NCI-H2196 (cell line): ENCODE measurements at regions not wholly inside any gene's neighbourhood (a gene's known extent, or its start where the extent isn't known, plus 50 kb on each side); places are given as distances from the start of the nearest gene placed in this dataset.

Source experiments
- DNase-seq: peaks from one replicate; lab custom pipeline; 2025; ENCODE audit not compliant: unreplicated experiment; lab: John Stamatoyannopoulos, UW

DNA sequence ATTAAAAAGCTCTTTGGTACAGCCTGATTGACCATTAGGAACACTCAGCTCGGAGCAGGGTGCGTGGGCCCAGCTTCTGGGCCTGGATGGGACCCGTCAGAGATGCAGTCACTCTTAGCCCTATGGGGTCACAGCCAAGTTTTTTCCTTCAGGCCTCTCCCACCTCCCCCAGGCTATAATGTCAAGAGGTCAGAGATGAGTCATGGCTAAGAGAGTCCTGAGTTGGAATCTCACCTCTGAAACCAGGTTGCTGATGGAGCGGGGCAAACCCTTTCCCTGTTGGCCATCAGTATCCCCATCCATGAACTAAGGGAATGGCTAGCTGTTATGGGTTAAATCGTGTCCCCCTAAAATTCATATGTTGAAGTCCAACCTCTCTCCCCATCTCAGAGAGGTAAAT is 195.9 kb upstream of the POU3F1 start:
- DNase-seq: no peak

DNA sequence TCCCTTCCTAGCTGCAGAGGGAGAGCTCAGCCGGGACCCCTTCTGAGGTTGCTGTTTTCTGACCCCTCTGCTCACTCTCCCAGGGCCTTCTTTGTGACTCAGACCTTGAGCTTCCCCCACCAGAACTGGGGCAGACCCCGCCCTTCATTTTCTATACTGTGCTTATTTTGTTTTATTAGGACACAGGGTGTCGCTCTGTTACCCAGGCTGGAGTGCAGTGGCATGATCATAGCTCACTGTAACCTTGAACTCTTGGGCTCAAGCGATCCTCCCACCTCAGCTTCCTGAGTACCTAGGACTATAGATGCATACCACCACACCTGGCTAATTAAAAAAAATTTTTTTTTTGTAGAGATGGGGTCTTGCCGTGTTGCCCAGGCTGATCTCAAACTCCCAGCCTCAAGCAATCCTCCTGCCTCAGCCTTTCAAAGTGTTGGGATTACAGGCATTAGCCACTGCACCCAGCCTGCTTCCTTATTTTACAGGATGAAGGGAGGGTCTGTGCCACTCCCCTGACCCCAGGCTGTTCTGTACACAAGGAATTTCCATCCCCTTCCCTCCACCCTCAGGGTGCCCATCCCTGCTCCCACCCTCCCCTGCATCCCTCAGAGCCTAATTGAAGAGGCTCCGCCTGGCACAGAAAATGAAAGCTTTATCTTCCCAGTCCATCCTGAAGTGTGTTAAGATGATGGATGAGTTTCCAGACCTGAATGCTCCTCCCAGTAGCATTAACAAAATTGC is 195.2 kb upstream of the POU3F1 start:
- DNase-seq: no peak

DNA sequence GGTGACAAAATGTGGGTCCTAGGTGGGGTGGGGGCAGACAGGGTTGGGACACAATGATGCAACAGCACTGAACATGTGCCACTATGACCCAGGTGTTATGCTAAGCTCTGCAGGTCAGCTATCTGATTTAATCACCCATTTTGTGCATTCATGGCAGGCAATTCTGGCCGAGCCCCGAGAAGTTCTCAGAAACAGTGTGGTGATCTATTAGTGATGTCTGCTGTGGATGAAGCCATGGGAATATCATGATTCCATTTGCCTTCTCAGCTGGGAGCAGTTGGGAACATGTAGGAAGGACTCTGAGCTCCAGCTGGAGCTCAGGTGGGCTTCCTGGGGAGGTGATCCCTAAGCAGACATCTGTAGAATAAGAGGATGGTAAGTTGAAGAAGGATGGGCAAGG is 194.0 kb upstream of the POU3F1 start:
- no peak for DNase-seq

DNA sequence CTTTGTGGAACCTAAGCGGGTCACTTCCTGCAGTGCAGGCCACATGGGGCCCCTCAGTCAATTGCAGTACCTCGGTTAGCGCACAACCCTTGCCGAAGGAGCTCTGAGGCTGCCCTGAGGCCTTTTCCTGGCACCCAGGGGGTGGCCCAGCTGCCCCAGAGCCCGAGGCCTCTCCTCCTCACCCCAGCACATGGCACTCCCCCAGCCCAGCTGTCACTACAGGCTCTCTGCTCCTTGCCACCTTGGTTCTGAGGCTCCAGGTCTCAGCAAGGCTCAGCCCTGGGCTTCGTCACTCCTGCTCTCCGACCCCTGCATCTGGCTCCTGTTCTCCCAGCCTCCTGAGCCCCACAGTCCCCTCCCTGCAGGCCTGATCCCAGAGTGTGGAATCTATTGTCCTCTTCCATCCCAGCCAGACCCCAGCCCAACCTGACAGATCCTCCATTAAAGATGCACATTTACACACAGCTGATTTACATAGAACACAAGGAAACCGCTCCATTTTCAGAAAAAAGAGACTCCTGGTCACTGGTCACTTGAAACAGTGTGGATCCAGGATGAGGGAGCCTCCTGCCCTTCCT is 192.8 kb upstream of the POU3F1 start:
- DNase-seq: no peak

DNA sequence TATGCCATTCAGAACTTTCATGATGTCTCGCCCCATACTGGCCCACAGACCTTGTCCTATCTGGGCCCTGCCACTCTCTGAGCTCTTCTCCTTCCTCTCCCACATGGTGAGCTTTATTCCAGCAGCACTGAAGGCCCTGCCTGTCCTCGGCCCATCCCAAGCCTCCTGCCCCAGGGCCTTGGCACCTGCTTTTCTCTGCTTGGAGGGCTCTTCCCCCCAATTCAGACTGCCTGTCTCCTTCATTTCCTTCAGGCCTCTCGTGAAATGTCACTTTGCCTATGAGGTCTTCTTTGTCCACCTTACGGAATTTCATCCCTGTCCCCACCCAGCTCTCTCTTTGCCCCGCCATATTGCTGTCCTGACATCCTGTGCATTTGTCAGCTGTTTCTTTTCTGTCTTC is 191.7 kb upstream of the POU3F1 start:
- no peak for DNase-seq

DNA sequence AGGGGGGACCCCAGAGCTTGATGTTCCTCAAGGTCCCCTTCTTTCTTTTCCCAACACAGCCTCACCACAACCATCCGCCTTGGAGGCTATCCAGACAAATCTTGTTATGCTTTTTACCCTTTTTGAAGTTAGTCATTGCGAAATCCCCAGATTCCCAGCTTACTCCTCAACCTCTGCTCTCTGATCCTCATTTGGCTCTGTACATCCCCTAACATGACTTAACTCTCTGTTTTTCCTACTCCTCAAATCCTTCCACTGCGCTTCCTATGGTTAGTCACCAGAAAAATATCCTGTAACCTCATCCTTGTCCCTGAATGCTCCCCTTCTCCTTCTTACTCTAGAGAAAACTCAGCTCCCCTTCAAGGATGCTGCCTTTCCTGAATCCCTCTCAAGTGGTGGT is 189.1 kb upstream of the POU3F1 start:
- no peak for DNase-seq

DNA sequence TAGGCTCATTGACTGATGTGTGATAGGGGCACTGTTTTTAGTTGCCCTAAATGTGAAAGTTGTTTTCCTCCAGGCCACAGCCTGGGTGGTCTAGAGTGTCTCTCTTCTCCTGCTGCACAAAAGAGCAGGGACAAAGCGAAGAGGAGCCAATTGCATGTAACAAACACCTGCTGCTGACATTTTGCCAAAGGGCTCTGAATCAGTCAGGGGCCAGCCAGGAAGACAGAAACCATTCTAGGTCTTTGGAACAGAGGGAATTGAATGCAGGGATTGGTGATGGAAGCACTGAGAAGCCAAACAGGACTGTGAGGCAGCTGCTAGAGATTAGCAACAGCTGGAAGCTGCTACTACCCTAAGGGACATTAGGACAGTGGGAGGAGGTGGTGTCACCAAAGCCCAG is 185.3 kb upstream of the POU3F1 start:
- no peak for DNase-seq

DNA sequence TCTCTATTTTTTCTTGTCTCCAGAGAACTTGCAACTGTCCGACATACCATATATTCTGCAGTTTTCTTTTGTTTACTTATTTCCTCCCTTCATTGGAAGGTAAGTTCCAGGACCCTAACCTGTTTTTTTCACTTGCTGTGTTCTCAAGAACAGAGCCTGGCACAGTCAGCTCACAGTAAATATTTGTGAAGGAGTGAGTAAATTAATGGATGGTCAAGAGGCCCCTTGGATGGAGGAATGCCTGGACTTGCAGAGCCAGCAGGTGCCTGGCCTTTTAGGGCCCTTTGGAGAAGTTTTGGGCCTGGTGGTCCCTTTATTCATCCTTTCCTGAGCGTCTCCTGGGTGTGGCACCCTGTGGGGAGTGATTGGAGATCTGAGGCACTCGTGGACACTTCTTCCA is 182.1 kb upstream of the POU3F1 start:
- DNase-seq: no peak

DNA sequence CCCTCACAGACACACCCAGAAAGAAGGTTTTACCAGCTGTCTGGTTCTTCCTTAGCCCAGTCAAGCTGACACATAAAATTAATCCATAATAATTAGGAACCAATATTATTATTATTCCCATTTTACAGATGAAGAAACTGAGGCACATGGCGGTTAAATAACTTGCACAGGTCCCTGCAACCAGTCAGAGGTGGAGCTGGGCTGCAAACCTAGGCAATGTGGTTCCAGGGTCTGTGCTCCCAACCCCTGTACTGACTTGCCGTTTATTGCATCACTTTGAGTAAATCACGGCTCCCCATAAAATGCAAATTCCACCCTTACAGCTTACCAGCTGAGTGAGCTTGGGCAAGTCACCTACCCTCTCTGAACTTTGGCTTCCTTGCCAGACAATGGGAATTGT is 179.2 kb upstream of the POU3F1 start:
- DNase-seq: no peak

DNA sequence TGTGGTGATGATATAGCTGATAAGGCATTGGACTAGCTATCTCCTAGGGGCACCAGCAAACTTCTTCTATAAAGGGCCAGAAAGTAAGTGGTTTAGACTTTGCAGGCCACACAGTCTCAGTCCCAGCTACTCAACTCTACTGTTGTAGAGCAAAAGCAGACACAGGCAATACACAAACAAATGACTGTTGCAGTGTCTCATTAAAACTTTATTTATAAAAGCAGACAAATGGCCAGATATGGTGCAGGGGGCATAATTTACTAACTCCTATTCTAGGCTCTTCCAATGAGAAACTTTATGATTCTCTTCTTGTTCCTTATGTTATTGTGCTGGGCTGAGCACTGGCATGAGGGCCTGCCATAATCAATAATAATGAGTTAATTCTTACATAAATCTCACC is 176.8 kb upstream of the POU3F1 start:
- DNase-seq: no peak

DNA sequence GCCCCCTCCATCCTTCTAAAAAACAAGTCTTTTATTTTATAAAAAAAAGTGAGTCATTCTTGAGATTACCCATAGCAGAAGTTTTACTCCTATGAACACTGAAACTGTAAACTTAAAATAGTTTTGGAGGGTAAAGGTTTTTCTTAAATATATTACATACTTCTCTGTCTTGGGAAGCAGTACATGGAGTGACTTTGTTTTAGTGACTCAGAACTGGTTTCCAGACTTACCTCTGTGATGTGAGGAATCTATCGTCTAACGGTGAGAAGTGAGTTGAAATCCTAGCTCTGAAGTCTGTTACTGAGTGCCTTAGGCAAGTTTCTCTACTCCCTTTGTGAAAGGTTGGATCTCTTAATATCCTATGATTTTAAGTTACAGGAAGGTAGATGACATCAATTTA is 176.3 kb upstream of the POU3F1 start:
- no peak for DNase-seq

DNA sequence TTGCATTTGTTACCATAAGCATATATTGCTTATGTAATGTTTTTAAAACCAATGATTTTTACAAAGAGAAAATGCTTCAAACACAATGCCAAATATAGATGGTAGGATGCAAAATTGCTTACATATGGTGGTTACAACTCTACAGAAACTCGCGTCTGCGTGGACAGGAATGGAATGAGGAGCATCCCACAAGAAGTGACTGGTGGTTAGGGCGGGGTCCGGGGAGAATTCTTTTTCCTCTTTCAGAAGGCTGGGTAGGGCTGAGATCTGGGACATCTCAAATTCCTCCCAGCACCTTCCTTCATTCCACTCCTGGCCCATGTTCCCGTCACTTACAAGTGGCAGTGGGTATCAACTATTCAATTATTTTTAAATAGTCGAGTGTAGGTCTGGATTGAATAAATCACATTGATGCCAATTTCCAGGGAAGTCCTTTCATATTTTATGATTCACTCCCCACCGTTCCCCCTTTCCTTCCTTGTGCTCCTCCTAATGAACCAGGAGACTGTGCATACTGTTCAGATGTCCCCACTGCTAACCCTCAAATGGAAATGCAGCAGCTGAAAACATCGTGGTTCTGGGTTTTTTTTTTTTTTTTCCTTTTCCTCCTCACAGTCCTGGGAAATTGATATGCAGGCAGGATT is 174.5 kb upstream of the POU3F1 start:
- DNase-seq: no peak

DNA sequence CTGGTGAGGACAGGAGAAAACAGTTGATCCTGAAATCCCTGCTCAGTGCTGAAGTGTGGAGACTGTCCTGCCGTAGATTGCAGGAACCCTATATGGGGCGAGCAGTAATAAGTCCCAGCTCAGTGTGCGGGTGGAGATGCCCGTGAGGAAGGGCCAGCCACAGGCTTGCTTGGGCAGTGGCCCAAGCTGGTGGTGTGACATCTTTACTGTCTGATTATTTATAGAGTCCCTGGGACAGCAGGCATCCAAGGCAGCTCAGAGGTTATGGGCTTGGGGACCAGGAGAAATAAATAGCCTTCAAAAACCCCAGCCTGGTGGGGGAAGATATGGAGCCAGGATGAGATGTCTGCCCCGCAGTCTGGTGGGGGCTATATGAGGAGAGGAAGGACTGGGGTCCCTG is 170.7 kb upstream of the POU3F1 start:
- DNase-seq: no peak

DNA sequence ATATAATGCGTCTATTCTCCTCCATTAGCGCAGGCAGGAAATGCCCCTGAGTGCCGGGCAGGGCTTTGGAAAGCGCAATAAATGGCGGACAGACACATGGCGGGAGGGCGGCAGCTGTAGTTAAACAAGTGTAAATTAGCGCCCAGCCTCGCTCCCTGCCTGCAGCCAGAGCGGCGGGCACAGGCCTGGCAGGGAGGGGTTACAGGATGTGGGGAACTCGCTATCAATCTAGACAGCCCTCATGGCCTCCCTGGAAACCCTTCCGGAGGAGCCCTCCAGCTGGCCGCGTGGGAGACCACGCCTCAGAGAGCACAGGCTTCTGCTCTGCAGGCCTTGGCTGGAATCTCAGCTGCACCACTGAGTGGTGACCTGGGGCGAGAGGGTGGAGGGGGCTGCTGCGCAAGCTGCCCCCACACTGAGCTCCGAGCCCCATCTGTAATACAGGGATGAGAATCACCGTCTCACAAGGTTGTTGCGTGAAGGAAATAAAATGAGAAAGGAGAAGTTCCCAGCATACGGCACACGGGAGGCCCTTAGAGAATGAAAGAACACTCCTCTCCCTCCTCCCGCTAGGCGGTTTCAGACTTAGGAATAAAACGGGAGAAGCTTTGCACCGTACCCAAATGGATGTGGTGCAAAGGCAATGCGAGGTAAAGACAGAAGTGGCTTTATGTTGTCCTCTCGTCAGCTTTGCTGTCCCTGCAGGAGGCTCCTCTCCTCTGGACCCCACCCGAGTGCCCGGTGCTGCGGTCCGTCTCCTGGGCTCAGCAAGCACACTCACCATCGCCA is 167.2 kb upstream of the POU3F1 start:
- DNase-seq: no peak

DNA sequence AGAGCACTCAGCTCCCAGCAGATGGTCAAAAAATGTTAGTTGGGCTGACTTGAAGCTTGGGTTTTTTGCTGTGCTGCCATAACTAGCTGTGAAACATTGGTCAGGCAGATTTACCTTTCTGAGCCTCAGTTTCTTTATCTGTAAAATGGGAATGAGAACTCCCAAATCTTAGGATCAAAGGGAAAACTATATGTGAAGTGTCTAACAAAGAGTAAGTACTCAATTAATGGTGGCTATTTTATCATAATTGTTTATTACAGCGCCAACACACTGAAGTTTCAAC is 164.2 kb upstream of the POU3F1 start:
- no peak for DNase-seq

DNA sequence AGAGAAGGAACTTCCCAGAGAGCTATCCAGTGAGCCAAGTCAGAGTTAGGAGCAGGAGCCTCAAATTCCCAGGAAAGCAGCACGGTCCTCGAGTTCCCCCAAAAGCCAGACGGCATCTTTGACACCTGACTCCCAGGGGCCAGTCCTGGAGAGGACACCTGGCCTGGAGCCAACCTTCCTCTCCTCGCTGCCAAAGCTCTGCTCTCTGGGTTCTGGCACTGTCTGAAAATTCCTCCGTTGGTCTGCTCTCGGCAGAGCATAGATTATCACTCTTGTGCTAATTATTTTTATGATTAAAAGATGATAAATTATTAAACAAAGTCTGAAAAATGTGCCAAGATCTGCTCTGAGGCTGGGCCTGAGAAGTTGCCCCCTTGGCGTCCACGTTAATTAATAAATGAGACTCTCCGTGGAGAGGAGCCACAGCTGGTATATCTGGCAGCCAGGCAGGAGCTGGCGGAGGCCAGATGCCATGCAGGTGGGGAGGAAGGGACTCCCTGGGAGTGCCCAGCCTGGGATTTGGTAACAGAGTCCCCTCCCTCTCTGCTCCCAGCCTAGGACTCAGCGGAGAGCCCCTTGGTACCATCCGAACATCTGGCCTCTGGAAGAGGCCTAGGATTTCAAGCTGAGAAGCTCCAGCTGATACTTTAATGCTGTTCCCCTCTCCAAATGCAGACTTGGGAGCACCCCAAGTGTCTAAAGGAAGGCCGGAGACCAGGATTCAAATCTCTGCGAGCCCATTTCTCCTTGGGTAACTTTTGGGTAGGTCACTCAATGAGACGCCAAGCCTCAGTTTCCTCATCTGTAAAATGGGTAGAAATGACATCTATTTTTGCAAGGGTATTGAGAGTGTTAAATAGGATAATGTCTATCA is 163.7 kb upstream of the POU3F1 start:
- no peak for DNase-seq

DNA sequence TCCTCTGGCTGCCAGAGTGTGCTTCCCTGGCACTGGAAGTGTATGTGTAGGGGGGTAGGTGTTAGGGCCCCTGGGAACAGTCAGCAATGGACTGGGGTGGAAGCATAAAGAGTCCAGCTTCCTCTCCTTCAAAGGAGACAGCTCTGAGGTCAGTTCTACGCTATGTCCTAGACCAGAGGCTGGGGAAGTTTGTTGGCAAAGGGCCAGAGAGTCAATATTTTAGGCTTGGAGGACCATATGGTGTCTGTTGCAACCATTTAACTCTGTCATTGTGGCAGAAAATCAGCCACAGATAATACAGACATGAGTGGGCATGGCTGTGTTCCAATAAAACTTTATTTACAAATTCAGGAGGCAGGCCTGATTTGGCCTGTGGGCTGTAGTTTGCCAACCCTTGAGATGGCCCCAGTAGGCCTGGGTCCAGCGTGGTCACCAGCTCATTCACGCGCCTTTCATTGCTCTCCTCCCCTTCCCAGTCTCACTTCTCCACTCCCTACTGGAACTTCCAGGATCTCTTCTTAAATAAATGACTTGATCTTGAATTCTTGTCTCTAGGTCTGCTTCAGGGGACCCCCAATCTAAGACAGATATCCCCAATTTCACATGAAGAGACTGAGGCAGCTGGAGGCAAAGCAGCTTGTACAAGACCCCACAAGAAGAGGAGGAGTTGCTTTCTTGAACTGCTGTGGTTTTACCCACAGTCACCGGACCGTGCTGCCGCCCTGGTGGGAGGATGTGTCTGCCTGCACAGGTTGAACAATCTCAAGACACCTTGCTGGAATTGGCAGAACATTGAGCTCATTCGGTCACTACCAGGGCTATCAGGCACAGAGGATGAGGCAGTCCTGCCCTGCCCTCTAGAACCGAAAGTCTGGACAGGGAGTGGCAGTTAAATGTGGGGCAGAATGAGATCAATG is 162.4 kb upstream of the POU3F1 start:
- DNase-seq: no peak

DNA sequence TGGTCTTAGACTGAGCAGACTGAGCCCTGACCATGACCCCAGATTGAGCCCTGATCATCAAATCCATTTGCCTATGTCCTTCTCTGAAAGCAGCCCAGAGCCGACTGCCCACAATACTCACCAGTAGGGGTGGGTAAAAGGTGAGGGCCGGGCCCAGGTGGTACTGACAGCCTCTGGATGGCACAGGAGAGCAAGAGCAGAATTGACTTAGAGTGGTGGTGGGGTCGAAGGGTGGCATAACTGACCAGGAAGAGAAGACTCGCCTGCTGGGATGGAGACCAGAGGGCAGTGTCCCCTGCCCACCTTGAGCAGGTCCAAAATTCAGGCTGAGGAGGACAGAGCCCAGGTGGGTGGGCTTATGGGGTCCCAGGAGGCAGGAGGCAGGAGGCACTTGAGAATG is 161.3 kb upstream of the POU3F1 start:
- DNase-seq: no peak

DNA sequence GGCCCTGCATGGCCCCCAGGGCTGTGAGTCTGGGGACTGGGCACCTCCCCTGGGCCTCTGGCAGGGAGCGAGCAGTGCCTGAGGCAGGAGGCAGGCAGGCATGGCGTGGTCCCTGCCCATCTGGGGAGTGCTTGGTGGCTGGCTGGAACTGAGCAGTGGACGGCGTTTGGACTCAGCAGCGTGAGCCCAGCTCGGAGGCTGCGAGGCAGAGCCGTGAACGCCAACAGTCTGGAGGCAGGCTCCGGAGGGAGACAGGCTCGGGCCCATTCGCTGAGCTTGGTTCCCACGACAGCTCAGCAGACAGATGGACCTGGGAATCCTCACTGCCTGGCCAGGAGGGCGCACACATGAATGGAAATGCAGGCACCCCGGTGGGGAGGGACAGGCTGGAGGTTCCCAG is 160.7 kb upstream of the POU3F1 start:
- DNase-seq: no peak

DNA sequence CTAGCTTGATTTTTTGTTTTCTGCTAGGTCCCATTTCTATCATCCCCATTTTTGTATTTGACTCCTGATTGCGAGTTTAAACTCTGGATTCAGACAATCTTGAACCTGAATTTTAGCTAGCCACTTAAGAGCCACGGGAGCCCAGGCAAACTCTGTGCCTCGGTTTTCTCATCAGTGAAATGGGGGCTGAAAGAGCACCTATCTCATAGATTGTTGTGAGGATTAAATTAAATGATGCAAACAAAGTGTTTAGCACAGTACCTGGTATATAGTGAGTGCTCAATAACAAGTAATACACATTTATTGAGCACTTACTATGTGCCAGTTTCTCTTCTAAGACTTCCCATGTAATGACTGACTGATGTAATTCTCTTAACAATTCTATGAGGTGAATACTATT is 158.1 kb upstream of the POU3F1 start:
- no peak for DNase-seq
